GM12892 (cell line): ENCODE measurements at regions not wholly inside any gene's neighbourhood (a gene's known extent, or its start where the extent isn't known, plus 50 kb on each side); places are given as distances from the start of the nearest gene placed in this dataset.

Experiments used
- POLR2A ChIP-seq: IDR thresholded peaks from 2 replicates; pipeline ENCODE4 v1.6.1; 2011; ENCODE audit warnings: low read depth, low read length, control low read depth
- TAF1 ChIP-seq: IDR thresholded peaks from 2 replicates; pipeline ENCODE4 v1.6.1; 2011; ENCODE audit warnings: low read depth, mild to moderate bottlenecking, control low read depth, low read length, borderline replicate concordance

GRCh38 chr15:69522361-69522760, 69.7 kb downstream of the RPLP1 start:
- no peak for TF ChIP-seq TAF1
- TF ChIP-seq POLR2A, result no peak
